ENCODE measurements at regions not wholly inside any gene's neighbourhood (a gene's known extent, or its start where the extent isn't known, plus 50 kb on each side); places are given as distances from the start of the nearest gene placed in this dataset.
A peak's percentile ranks its signal among the peaks of the same experiment; 100 is the strongest.

DNA sequence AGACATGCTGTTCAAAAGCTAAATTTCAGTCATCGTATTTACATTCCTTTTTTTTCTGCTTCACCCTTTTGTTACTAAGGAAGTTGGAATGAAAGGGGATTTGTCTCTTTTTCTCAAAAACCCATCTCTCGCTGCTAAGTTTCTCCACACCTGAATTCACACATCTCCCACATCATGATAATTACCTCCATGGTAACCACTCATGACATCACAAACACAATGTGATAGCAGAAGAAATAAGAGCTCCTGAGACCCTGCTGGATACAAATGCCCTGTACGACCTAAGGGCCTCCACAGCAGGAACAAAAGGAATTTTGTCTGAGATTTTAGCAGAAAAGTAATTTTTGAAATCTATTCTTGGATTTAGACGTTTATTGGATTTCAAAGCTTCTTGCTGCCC is 82.6 kb upstream of the GNAO1 start:
- Histone ChIP-seq H3K27ac (ENCODE audit: poor library complexity, severe bottlenecking) (no peak overlapping the region), H3K9me3 (ENCODE audit: severe bottlenecking) (no peaks in the 10 kb centered on the region), H3K36me3 (ENCODE audit: low read depth) (no peaks in the 10 kb centered on the region), H3K27me3 (ENCODE audit: insufficient read depth, poor library complexity, severe bottlenecking) (peaks cover 3% of the 10 kb centered on the region), H3K4me1 (ENCODE audit: insufficient read depth, poor library complexity, severe bottlenecking) (no peaks in the 10 kb centered on the region), H3K4me3 (ENCODE audit: severe bottlenecking) (no peak overlapping the region)
- ATAC-seq (ENCODE audit: low read depth), result no peak
- TF ChIP-seq CTCF (IDR thresholded peaks at IDR 0.05; ENCODE audit: poor library complexity, severe bottlenecking), result no peak
- DNase-seq (ENCODE audit: low spot score), result no peak

- DNase-seq (ENCODE audit: low spot score) (no peak), ATAC-seq (ENCODE audit: low read depth) (no peak)
- no peaks in the 10 kb centered on the region for H3K27me3 ChIP-seq (ENCODE audit: insufficient read depth, poor library complexity, severe bottlenecking)
- H3K27ac ChIP-seq (ENCODE audit: poor library complexity, severe bottlenecking), result no peak overlapping the region
- H3K9me3 ChIP-seq (ENCODE audit: severe bottlenecking), result no peaks in the 10 kb centered on the region
- H3K4me3 ChIP-seq (ENCODE audit: severe bottlenecking), result no peak overlapping the region
- no peaks in the 10 kb centered on the region for H3K4me1 ChIP-seq (ENCODE audit: insufficient read depth, poor library complexity, severe bottlenecking)
- no peaks in the 10 kb centered on the region for H3K36me3 ChIP-seq (ENCODE audit: low read depth)
- TF ChIP-seq CTCF (IDR thresholded peaks at IDR 0.05; ENCODE audit: poor library complexity, severe bottlenecking), result no peak
Observed at GRCh38 chr16:56108056-56108471, 83.2 kb upstream of the GNAO1 start.

DNA sequence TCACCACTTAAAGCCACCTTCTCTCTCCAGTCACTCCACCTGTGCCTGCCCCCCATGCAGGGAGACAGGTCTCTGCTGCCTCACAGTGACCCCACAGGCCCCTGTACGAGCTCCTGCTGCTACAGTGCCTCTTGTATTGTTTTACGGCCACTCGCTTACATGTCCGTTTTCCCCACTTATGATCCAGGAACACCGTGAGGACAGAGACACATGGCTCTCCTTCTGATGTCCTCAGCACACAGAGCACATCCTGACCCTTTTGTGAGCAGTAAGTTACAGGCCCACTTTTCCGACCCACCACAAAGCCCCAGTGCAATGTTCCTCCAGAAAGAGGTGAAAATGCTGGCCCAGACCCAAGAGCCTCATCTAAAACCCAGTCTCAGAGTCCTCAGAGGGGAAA is 84.8 kb upstream of the GNAO1 start:
- Histone ChIP-seq H3K4me3 (ENCODE audit: severe bottlenecking) (no peak overlapping the region), H3K4me1 (ENCODE audit: insufficient read depth, poor library complexity, severe bottlenecking) (no peaks in the 10 kb centered on the region), H3K36me3 (ENCODE audit: low read depth) (no peaks in the 10 kb centered on the region), H3K27me3 (ENCODE audit: insufficient read depth, poor library complexity, severe bottlenecking) (peaks cover 4% of the 10 kb centered on the region), H3K27ac (ENCODE audit: poor library complexity, severe bottlenecking) (no peak overlapping the region), H3K9me3 (ENCODE audit: severe bottlenecking) (no peaks in the 10 kb centered on the region)
- ATAC-seq (ENCODE audit: low read depth), result no peak
- no peak for DNase-seq (ENCODE audit: low spot score)
- no peak for TF ChIP-seq CTCF (IDR thresholded peaks at IDR 0.05; ENCODE audit: poor library complexity, severe bottlenecking)

- ATAC-seq (ENCODE audit: low read depth), result no peak
- H3K27ac ChIP-seq (ENCODE audit: poor library complexity, severe bottlenecking), result no peak overlapping the region
- H3K4me3 ChIP-seq (ENCODE audit: severe bottlenecking), result no peak overlapping the region
- H3K4me1 ChIP-seq (ENCODE audit: insufficient read depth, poor library complexity, severe bottlenecking), result no peaks in the 10 kb centered on the region
- no peaks in the 10 kb centered on the region for H3K9me3 ChIP-seq (ENCODE audit: severe bottlenecking)
- no peaks in the 10 kb centered on the region for H3K36me3 ChIP-seq (ENCODE audit: low read depth)
- peaks cover 4% of the 10 kb centered on the region for H3K27me3 ChIP-seq (ENCODE audit: insufficient read depth, poor library complexity, severe bottlenecking)
- no peak for DNase-seq (ENCODE audit: low spot score)
- TF ChIP-seq CTCF (IDR thresholded peaks at IDR 0.05; ENCODE audit: poor library complexity, severe bottlenecking), result no peak
Observed at GRCh38 chr16:56102906-56103305, 88.4 kb upstream of the GNAO1 start.

- no peaks in the 10 kb centered on the region for H3K4me1 ChIP-seq (ENCODE audit: insufficient read depth, poor library complexity, severe bottlenecking)
- H3K36me3 ChIP-seq (ENCODE audit: low read depth), result no peaks in the 10 kb centered on the region
- H3K4me3 ChIP-seq (ENCODE audit: severe bottlenecking), result no peak overlapping the region
- ATAC-seq (ENCODE audit: low read depth) (peak; percentile 63; the same call in 2 of the 3 replicates), DNase-seq (ENCODE audit: low spot score) (no peak)
- TF ChIP-seq CTCF (IDR thresholded peaks at IDR 0.05; ENCODE audit: poor library complexity, severe bottlenecking), result no peak
- H3K9me3 ChIP-seq (ENCODE audit: severe bottlenecking), result no peaks in the 10 kb centered on the region
- peaks cover 4% of the 10 kb centered on the region for H3K27me3 ChIP-seq (ENCODE audit: insufficient read depth, poor library complexity, severe bottlenecking)
- H3K27ac ChIP-seq (ENCODE audit: poor library complexity, severe bottlenecking), result no peak overlapping the region
Observed at GRCh38 chr16:56102183-56102686, 89.1 kb upstream of the GNAO1 start.

All from RWPE2 (cell line).